Stimulated activated CD4-positive, alpha-beta T cell treated with anti-CD3 and anti-CD28 coated beads, TNF-alpha, amount 100 ng/mL, for 48 hours (primary cell): ENCODE measurements at regions not wholly inside any gene's neighbourhood (a gene's known extent, or its start where the extent isn't known, plus 50 kb on each side); places are given as distances from the start of the nearest gene placed in this dataset.
A peak's percentile ranks its signal among the peaks of the same experiment; 100 is the strongest.
"Not testable (repeated sequence)": the region's sequence is repeated elsewhere in the genome, so short reads cannot be mapped to it uniquely, and the experiment has no call there.

Experiments used
- DNase-seq, 3 donors: peaks; one replicate each; pipeline ENCODE4 v3.0.0-alpha.2; 2020; ENCODE audit warnings: low read depth in 3 of 3

GRCh38 chr4:9505341-9505740 lies 61.1 kb downstream of the DEFB131A start:
- DNase-seq, result not testable (repeated sequence)

DNA sequence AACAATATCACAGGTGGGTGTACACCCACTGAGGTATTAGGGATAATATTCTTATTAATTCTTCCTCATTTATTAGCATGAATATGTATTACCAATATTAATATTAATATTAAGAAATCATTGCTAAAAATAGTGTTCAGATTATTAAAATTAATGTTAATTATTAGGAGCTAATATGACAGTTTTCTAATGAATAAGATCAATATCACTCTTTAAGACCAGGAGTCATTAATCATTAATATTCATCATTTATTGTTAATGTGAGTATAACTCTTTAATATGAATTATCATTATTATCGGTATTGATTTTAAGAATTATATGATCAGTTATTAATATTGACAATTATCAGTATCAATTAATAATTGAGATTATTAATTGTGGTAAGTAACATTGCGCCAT lies 62.5 kb downstream of the DEFB131A start:
- not testable (repeated sequence) for DNase-seq

GRCh38 chr4:9512941-9513340 lies 68.7 kb downstream of the DEFB131A start:
- not testable (repeated sequence) for DNase-seq

DNA sequence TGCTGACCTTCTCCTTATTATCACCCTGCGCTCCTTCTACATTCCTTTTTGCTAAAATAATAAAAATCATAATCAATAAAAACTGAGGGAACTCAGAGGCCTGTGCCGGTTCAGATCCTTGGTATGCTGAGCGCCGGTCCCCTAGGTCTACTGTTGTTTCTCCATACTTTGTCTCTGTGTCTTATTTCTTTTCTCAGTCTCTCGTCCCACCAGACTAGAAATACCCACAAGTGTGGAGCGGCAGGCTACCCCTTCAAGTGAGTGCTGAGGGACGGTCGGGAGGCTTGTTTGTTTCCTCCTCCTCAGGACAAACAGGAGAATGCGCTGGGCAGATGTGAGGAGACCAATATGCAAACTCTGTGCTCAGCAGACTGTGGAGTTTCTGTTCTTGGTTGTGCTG lies 75.4 kb downstream of the DEFB131A start:
- DNase-seq, result not testable (repeated sequence)

GRCh38 chr4:9522903-9523302 lies 78.7 kb downstream of the DEFB131A start:
- DNase-seq, result not testable (repeated sequence)

DNA sequence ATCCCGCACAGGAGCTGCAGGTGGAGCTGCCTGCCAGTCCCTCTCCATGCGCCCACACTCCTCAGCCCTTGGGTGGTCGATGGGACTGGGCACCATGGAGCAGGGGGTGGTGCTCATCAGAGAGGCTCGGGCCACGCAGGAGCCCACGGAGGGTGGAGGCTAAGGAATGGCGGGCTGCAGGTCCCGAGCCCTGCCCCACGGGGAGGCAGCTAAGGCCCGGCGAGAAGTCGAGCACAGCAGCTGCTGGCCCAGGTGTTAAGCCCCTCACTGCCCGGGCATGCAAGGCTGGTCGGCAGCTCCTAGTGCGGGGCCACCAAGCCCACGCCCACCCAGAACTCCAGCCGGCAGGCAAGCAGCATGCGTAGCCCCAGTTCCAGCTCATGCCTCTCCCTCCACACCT lies 80.2 kb downstream of the DEFB131A start:
- DNase-seq, result not testable (repeated sequence)

- DNase-seq, result peak; percentile 31 to 54 (median 44)
Observed at GRCh38 chr4:9532134-9532862, 88.1 kb downstream of the DEFB131A start.

DNA sequence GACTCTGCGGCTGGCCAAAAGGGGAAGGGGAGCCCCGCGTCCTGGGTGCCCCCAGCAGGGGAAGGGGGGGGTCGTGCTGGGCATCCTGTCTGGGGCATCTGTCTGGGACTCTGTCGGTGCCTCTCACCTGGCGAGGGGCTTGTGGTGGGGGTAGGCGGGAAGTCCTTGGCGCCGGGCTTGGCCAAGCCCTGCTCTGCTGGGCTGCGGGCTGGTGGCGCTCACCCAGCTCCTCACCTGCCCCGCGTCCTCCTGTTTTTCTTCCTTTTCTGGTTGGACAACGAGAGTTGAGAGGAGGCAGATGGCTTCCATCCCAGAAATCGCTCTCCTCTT lies 88.6 kb downstream of the DEFB131A start:
- DNase-seq, result not testable (repeated sequence)

- not testable (repeated sequence) for DNase-seq
Observed at GRCh38 chr4:9537101-9537500, 92.9 kb downstream of the DEFB131A start.

- DNase-seq, result not testable (repeated sequence)
Observed at GRCh38 chr4:9539939-9540520, 95.8 kb downstream of the DEFB131A start.

DNA sequence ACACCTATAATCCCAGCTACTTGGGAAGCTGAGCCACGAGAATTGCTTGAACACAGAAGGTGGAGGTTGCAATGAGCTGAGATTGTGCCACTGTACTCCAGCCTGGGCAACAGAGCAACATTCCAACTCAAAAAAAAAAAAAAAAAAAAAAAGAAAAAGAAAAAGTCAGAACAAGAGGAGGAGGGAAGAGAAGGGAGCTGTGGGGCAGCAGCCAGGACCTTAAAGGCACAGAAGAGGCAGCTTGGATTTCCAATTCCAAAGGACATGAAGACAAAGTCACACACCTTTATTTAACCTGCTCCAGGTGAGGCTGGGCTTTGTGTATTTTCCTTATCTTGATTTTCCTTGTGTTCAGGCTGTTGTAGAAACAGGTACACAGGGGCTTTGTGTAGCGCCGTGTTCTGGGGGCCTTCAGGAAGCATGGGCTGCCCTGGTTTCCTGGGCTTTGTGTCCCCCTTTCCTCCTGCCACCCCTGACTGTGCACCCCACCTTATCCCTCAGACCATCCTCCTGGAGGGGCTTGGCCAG lies 97.2 kb downstream of the DEFB131A start:
- DNase-seq, result not testable (repeated sequence)

- not testable (repeated sequence) for DNase-seq
Observed at GRCh38 chr4:9544851-9545250, 100.6 kb downstream of the DEFB131A start.

DNA sequence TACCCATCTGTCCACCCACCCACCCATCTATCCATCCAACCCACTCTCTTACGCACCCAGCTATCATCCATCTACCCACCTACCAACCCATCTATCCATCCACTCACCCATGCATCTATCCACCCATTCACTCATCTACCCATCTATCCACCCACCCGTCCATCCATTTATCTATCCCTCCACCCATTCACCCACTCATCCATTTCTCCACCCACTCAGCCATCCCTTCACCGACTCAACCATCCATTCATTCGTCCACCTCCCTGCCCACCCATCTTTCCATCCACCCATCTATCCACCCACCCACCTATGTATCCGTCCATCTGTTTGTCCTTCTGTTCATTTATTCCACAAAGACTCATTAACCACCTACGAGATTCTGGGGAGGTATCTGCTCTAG lies 103.3 kb downstream of the DEFB131A start:
- DNase-seq, result not testable (repeated sequence)

DNA sequence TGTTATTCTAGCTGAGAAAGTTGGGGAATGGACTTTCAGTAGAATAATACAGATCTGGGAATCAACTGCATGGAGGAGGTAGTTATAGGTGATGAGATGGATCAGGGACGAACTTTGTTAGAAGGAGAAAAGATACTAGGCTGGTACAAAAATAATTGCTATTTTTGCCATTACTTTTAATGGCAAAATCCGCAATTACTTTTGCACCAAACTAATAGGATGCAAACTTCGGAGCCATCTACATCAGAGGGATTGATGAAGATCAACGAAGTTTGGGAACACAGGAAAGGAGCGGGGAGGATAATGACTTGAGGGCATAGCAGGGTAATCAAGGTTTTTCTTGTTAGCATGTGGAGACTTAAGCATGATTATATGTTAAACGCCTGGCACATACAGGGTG lies 111.9 kb downstream of the DEFB131A start:
- DNase-seq, result not testable (repeated sequence)

- DNase-seq, result not testable (repeated sequence)
Observed at GRCh38 chr4:9577869-9578268, 133.7 kb downstream of the DEFB131A start.

- DNase-seq, result not testable (repeated sequence)
Observed at GRCh38 chr4:9582880-9583279, 138.7 kb downstream of the DEFB131A start.

DNA sequence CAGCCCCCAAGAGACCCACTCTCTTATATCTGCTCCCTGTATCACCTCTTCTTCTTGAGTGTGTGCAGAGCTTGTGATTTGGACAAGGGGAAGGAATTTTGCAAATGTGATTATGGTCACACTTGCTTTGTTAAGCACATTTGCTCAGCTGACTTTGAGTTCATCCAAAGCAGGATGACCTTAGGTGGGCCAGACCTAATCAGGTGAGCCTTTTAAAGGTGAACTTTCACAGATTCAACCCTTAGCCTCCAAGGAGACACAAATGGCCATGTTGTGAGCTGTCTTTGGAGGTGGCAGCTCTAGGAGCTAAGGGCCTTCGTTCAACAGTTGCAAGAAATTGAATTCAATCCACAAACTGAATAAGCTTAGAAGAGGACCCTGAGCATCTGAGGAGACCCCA lies 147.8 kb downstream of the DEFB131A start:
- no peak for DNase-seq

DNA sequence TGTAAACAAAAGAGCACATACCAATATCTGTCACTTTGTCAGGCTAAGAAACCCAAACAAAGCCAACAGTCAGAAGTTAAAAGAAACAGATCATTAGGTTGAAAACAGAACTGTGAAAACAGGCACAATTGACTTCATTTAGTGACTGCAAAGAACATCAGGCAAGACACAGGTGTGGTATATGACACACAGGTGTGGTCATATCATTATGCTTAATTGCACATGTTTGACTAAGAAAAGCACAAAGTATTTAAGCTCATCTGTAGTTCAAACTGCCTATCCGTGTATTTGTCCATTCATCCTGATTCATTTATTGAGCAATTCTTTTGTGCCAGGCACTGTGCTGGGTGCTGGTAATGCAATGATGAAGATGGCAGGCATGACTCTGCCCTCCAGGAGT lies 150.7 kb downstream of the DEFB131A start:
- DNase-seq, result no peak

- not testable (repeated sequence) for DNase-seq
Observed at GRCh38 chr4:9595531-9595930, 151.3 kb downstream of the DEFB131A start.

DNA sequence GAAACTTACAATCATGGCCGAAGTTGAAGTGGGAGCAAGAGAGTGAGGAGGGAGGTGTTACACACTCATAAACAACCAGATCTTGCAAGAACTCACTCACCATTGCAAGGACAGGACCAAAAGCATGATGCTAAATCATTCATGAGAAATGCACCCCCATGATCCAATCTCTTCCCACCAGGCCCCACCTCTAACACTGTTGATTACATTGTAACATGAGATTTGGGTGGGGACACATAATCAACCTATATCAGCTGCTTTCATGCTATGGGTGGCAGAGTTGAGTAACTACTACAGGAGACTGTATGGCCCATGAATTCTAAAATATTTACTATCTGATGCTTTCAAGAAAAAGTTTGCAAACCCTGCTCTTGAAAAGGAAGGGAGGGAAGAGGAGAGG lies 155.1 kb downstream of the DEFB131A start:
- no peak for DNase-seq

GRCh38 chr4:9600246-9600645 lies 156.0 kb downstream of the DEFB131A start:
- DNase-seq, result no peak

GRCh38 chr4:9602389-9602914 lies 158.2 kb downstream of the DEFB131A start:
- no peak for DNase-seq
